Stimulated activated CD8-positive, alpha-beta memory T cell treated with anti-CD3 and anti-CD28 coated beads, Interleukin-12 subunit alpha, Interleukin-12 subunit beta, amount 100 ng/mL, for 4 hours (primary cell): ENCODE measurements at regions not wholly inside any gene's neighbourhood (a gene's known extent, or its start where the extent isn't known, plus 50 kb on each side); places are given as distances from the start of the nearest gene placed in this dataset.
"Not testable (repeated sequence)": the region's sequence is repeated elsewhere in the genome, so short reads cannot be mapped to it uniquely, and the experiment has no call there.

Experiments
- DNase-seq: peaks from one replicate; pipeline ENCODE4 v3.0.0-alpha.2; 2020; ENCODE audit warnings: low read depth

- no peak for DNase-seq
These were observed 1512.8 kb downstream of the REEP3 start for GRCh38 chr10:65033957-65034356.

GRCh38 chr10:65040796-65041195 is 1519.6 kb downstream of the REEP3 start:
- no peak for DNase-seq

GRCh38 chr10:65041307-65041706 is 1520.1 kb downstream of the REEP3 start:
- DNase-seq, result no peak

DNA sequence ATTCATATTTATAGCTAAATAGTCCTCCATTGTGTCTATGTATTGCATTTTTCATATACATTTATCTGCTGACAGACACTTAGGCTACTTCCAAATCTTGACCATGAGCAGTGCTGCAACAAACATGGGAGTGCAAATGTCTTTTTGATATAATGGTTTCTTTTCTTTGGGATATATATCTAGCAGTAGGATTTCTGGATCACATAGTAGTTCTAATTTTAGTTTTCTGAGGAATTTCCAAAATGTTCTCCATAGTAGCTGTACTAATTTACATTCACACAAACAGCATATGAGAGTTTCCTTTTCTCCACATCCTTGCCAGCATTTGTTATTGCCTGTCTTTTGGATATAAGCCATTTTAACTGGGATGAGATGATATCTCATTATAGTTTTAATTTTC is 1521.3 kb downstream of the REEP3 start:
- no peak for DNase-seq

- DNase-seq, result no peak
These were observed 1525.6 kb downstream of the REEP3 start for GRCh38 chr10:65046831-65047230.

- not testable (repeated sequence) for DNase-seq
These were observed 1530.9 kb downstream of the REEP3 start for GRCh38 chr10:65052111-65052510.

GRCh38 chr10:65053397-65053796 is 1532.2 kb downstream of the REEP3 start:
- DNase-seq, result not testable (repeated sequence)

- not testable (repeated sequence) for DNase-seq
These were observed 1532.7 kb downstream of the REEP3 start for GRCh38 chr10:65053831-65054351.

- DNase-seq, result not testable (repeated sequence)
These were observed 1533.5 kb downstream of the REEP3 start for GRCh38 chr10:65054701-65055100.

DNA sequence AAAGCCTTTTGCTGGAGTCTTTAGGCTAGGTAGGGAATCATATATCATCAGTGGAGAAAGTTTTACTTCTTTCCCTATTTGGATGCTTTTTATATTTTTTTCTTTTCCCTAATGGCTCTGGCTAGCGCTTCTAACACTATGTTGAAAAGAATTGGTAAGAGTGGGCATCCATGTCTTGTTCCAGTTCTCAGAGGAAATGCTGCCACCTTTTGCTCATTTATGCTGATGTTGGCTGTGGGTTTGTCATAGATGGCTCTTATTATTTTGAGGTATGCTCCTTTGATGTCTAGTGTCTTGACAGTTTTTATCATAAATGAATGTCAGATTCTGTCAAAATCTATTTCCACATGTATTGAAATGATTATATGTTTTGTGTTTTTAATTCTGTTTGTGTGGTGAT is 1544.1 kb downstream of the REEP3 start:
- DNase-seq, result no peak

DNA sequence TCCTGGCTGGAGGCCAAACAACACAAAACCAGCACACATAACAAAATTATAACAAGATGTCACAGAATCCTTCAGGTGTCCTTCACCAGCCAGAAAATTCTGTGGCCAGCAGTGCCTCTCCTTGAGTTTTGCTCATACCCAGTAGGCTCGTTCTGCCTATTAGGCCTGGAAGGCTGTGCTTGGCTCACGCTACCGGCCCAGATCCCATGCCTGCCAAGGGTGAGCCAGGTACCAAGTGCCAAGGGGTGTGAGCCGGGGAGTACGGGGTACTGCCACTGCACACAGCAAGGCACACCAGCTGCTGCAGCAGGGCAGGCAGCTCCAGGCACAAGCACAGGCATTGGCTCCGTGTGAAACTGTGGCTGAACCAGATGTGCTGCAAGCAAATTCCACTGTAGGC is 1562.0 kb downstream of the REEP3 start:
- DNase-seq, result no peak

DNA sequence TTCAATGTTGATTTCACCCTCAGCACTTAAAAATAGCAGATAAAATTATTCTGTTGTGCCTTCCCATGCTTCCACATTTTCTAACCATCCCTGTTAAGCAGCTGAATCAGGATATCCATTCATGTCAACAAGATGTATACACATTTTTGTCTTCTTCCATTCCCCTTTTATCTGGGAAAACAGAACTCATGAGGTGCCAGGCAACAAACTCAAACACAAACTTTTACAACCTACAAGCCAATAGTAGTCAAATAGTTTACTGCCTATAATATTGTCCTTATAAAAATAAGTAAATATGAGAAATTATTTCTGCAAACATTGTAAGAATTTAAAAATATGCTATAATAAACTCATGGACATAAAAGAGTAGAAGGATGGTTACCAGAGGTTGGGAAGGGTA is 1569.8 kb downstream of the REEP3 start:
- DNase-seq, result no peak

GRCh38 chr10:65100146-65100545 is 1578.9 kb downstream of the REEP3 start:
- DNase-seq, result no peak

DNA sequence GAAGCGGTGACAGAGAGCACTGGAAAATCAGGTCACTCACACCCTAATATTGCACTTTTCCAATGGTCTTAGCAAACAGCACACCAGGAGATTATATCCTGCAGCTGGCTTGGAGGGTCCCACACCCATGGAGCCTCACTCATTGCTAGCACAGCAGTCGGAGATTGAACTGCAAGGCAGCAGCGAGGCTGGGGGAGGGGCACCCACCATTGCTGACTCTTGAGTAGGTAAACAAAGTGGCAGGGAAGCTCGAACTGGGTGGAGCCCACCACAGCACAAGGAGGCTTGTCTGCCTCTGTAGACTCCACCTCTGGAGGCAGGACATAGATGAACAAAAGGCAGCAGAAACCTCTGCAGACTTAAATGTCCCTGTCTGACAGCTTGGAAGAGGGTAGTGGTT is 1579.7 kb downstream of the REEP3 start:
- DNase-seq, result not testable (repeated sequence)

GRCh38 chr10:65110009-65110408 is 1588.8 kb downstream of the REEP3 start:
- DNase-seq, result no peak

DNA sequence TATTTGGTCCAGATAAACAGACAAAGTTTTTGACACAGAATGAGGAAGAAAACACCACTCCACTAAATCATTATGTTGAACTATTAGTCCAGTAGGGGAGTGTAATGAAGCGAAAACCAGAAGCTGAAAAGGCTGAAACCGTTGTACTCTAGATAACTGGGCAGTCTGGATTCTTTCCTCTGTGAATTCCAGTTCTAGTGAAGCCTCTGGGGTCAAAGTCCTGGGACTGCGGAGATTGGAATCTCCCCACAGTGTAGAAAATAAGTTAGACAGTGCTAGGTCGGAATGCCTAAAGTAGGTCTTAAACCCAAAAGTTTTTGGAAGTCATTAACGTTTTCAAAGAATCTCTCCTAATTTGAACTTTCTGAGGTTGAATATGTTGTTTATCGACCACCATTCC is 1589.9 kb downstream of the REEP3 start:
- DNase-seq, result not testable (repeated sequence)

- DNase-seq, result no peak
These were observed 1591.4 kb downstream of the REEP3 start for GRCh38 chr10:65112573-65112972.

- DNase-seq, result no peak
These were observed 1601.9 kb downstream of the REEP3 start for GRCh38 chr10:65123120-65123519.

- DNase-seq, result no peak
These were observed 1604.0 kb downstream of the REEP3 start for GRCh38 chr10:65125212-65125611.

DNA sequence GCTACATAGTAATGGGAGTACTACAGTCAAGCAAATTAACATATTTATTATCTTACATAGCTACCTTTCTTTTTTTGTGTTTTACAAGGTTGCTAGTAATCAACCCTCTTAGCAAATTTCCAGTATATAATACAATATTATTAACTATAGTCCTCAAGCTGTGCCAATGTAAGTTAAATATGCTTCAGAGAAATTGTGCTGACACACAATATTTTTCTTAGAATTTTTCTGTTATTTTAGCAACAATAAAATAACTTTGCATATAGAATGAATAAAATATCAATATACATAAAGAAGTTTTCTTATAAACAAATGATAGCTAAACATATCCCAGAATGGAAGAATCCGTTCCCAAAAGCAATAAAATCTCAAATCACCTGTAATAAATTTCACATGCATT is 1605.1 kb downstream of the REEP3 start:
- DNase-seq, result no peak

GRCh38 chr10:65128277-65128676 is 1607.1 kb downstream of the REEP3 start:
- no peak for DNase-seq

GRCh38 chr10:65130162-65130758 is 1609.1 kb downstream of the REEP3 start:
- DNase-seq, result no peak

DNA sequence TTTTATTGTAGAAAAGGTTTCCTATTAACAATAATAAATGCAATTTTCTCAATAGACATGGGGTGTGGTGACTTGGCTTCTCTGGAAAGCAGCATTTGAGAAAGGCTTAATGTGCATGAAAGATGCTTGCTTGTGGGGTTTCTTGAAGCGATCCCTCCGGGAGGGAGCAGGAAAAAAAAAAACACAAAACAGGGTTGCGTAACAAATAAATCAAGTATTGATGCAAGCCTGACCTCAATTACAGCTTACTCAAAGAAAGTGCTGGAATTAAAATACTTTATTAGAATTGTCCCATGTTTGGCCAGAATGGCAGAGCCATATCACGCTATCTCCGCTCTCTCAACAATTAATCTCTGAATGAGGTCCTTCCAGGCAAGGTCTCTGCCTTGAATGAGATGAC is 1612.5 kb downstream of the REEP3 start:
- no peak for DNase-seq

DNA sequence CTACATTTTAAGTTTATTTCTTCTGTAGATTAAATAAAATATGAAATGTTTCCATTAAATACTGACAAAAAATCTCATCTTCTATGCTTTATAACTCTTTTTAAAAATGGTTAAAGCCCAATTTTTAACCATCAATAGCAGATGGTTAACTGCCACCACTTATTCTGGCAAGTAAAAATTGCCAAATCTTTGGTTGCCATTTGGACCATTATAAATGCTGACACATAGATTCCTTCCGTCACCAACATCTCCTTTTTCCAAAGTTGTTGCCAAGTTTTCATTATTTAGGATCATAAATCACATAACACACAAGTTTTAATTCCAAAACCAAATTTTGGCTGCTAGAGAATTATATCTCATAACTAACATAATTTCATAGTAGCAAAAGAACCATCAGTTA is 1614.3 kb downstream of the REEP3 start:
- DNase-seq, result no peak
